HG03039 (cell line): ENCODE measurements at regions not wholly inside any gene's neighbourhood (a gene's known extent, or its start where the extent isn't known, plus 50 kb on each side); places are given as distances from the start of the nearest gene placed in this dataset.

Experiments
- ATAC-seq: cut with Tn5 transposase; IDR thresholded peaks from one replicate; pipeline ENCODE4 v1.9.1; 2021; ENCODE audit warnings: mild to moderate bottlenecking, moderate library complexity; ENCODE audit not compliant: unreplicated experiment

GRCh38 chr18:67621906-67622305, 105.4 kb upstream of the DSEL start:
- no peak for ATAC-seq

- ATAC-seq = no peak
Observed at GRCh38 chr18:67621049-67621713, 104.7 kb upstream of the DSEL start.

GRCh38 chr18:67618061-67618460, 101.5 kb upstream of the DSEL start:
- no peak for ATAC-seq

- no peak for ATAC-seq
Observed at GRCh38 chr18:67615876-67616275, 99.4 kb upstream of the DSEL start.

- ATAC-seq = no peak
Observed at GRCh38 chr18:67613731-67614130, 97.2 kb upstream of the DSEL start.

GRCh38 chr18:67612281-67612680, 95.8 kb upstream of the DSEL start:
- ATAC-seq = no peak

GRCh38 chr18:67608615-67609273, 92.2 kb upstream of the DSEL start:
- ATAC-seq = no peak

GRCh38 chr18:67608191-67608590, 91.7 kb upstream of the DSEL start:
- ATAC-seq = no peak

- ATAC-seq = no peak
Observed at GRCh38 chr18:67600181-67601180, 84.0 kb upstream of the DSEL start.

GRCh38 chr18:67599277-67599676, 82.8 kb upstream of the DSEL start:
- no peak for ATAC-seq

GRCh38 chr18:67597759-67598158, 81.2 kb upstream of the DSEL start:
- ATAC-seq = no peak

- no peak for ATAC-seq
Observed at GRCh38 chr18:67596003-67596402, 79.5 kb upstream of the DSEL start.

GRCh38 chr18:67590571-67591141, 74.1 kb upstream of the DSEL start:
- no peak for ATAC-seq

GRCh38 chr18:67589325-67589724, 72.8 kb upstream of the DSEL start:
- ATAC-seq = no peak

GRCh38 chr18:67586101-67586500, 69.6 kb upstream of the DSEL start:
- no peak for ATAC-seq

- ATAC-seq = no peak
Observed at GRCh38 chr18:67583621-67584020, 67.1 kb upstream of the DSEL start.

GRCh38 chr18:67582488-67582887, 66.0 kb upstream of the DSEL start:
- ATAC-seq = no peak

GRCh38 chr18:67581178-67581577, 64.7 kb upstream of the DSEL start:
- no peak for ATAC-seq

GRCh38 chr18:67577386-67577785, 60.9 kb upstream of the DSEL start:
- no peak for ATAC-seq

GRCh38 chr18:67574749-67575148, 58.2 kb upstream of the DSEL start:
- ATAC-seq = no peak

GRCh38 chr18:67568166-67568565, 51.6 kb upstream of the DSEL start:
- ATAC-seq = no peak
